ENCODE measurements at regions not wholly inside any gene's neighbourhood (a gene's known extent, or its start where the extent isn't known, plus 50 kb on each side); places are given as distances from the start of the nearest gene placed in this dataset.

- Histone ChIP-seq H3K27ac (ENCODE audit: low read depth, low read length) (no peak overlapping the region), H3K9me2 (replicated peaks; ENCODE audit: control insufficient read depth, low read length) (no peaks in the 10 kb centered on the region), H3K4me3 (ENCODE audit: low read length) (no peak overlapping the region), H4K20me1 (ENCODE audit: control insufficient read depth, insufficient read depth, low read depth, low read length) (no peaks in the 10 kb centered on the region), H3K4me1 (ENCODE audit: control insufficient read depth, low read length) (no peaks in the 10 kb centered on the region), H3K9me3 (ENCODE audit: control insufficient read depth, insufficient read depth, low read length) (no peaks in the 10 kb centered on the region), H3K27me3 (ENCODE audit: control insufficient read depth, low read length) (no peaks in the 10 kb centered on the region), H3F3A (ENCODE audit: control insufficient read depth, insufficient read depth) (no peaks in the 10 kb centered on the region), H3K36me3 (ENCODE audit: control insufficient read depth, low read length) (no peaks in the 10 kb centered on the region), H3K4me2 (ENCODE audit: low read length) (no peak overlapping the region), H3K79me2 (ENCODE audit: control insufficient read depth, low read length) (no peaks in the 10 kb centered on the region)
- TF ChIP-seq EZH2phosphoT487 (IDR thresholded peaks at IDR 0.05; ENCODE audit: borderline replicate concordance, low read length), result no peak
- TF ChIP-seq, protein P1, sequence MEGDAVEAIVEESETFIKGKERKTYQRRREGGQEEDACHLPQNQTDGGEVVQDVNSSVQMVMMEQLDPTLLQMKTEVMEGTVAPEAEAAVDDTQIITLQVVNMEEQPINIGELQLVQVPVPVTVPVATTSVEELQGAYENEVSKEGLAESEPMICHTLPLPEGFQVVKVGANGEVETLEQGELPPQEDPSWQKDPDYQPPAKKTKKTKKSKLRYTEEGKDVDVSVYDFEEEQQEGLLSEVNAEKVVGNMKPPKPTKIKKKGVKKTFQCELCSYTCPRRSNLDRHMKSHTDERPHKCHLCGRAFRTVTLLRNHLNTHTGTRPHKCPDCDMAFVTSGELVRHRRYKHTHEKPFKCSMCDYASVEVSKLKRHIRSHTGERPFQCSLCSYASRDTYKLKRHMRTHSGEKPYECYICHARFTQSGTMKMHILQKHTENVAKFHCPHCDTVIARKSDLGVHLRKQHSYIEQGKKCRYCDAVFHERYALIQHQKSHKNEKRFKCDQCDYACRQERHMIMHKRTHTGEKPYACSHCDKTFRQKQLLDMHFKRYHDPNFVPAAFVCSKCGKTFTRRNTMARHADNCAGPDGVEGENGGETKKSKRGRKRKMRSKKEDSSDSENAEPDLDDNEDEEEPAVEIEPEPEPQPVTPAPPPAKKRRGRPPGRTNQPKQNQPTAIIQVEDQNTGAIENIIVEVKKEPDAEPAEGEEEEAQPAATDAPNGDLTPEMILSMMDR (IDR thresholded peaks at IDR 0.05; ENCODE audit: low read depth, low read length, poor library complexity, severe bottlenecking), result no peak
These were observed 73.5 kb upstream of the DST start for GRCh38 chr6:56716229-56716628.

- Histone ChIP-seq H3F3A (ENCODE audit: control insufficient read depth, insufficient read depth) (no peaks in the 10 kb centered on the region), H3K79me2 (ENCODE audit: control insufficient read depth, low read length) (no peaks in the 10 kb centered on the region), H3K4me2 (ENCODE audit: low read length) (no peak overlapping the region)
These were observed 73.1 kb upstream of the DST start for GRCh38 chr6:56715741-56716140.

GRCh38 chr6:56714982-56715456 is 72.3 kb upstream of the DST start:
- Histone ChIP-seq H3K9me2 (replicated peaks; ENCODE audit: control insufficient read depth, low read length) (no peaks in the 10 kb centered on the region), H3K9me3 (ENCODE audit: control insufficient read depth, insufficient read depth, low read length) (no peaks in the 10 kb centered on the region), H3F3A (ENCODE audit: control insufficient read depth, insufficient read depth) (no peaks in the 10 kb centered on the region), H3K4me1 (ENCODE audit: control insufficient read depth, low read length) (no peaks in the 10 kb centered on the region), H3K36me3 (ENCODE audit: control insufficient read depth, low read length) (no peaks in the 10 kb centered on the region), H3K27me3 (ENCODE audit: control insufficient read depth, low read length) (no peaks in the 10 kb centered on the region), H4K20me1 (ENCODE audit: control insufficient read depth, insufficient read depth, low read depth, low read length) (no peaks in the 10 kb centered on the region), H3K79me2 (ENCODE audit: control insufficient read depth, low read length) (no peaks in the 10 kb centered on the region), H3K4me3 (ENCODE audit: low read length) (no peak overlapping the region), H3K27ac (ENCODE audit: low read depth, low read length) (no peak overlapping the region), H3K4me2 (ENCODE audit: low read length) (no peak overlapping the region)
- TF ChIP-seq, protein P1 (IDR thresholded peaks at IDR 0.05; ENCODE audit: low read depth, low read length, poor library complexity, severe bottlenecking), result no peak
- TF ChIP-seq EZH2phosphoT487 (IDR thresholded peaks at IDR 0.05; ENCODE audit: borderline replicate concordance, low read length), result no peak

More at GRCh38 chr6:56715741-56716140, 73.1 kb upstream of the DST start:
- no peak for TF ChIP-seq EZH2phosphoT487 (IDR thresholded peaks at IDR 0.05; ENCODE audit: borderline replicate concordance, low read length)
- Histone ChIP-seq H3K27ac (ENCODE audit: low read depth, low read length) (no peak overlapping the region), H3K4me1 (ENCODE audit: control insufficient read depth, low read length) (no peaks in the 10 kb centered on the region), H4K20me1 (ENCODE audit: control insufficient read depth, insufficient read depth, low read depth, low read length) (no peaks in the 10 kb centered on the region), H3K27me3 (ENCODE audit: control insufficient read depth, low read length) (no peaks in the 10 kb centered on the region), H3K9me3 (ENCODE audit: control insufficient read depth, insufficient read depth, low read length) (no peaks in the 10 kb centered on the region), H3K36me3 (ENCODE audit: control insufficient read depth, low read length) (no peaks in the 10 kb centered on the region), H3K4me3 (ENCODE audit: low read length) (no peak overlapping the region), H3K9me2 (replicated peaks; ENCODE audit: control insufficient read depth, low read length) (no peaks in the 10 kb centered on the region)

- no peaks in the 10 kb centered on the region for H3K79me2 ChIP-seq (ENCODE audit: control insufficient read depth, low read length)
- H3K4me2 ChIP-seq (ENCODE audit: low read length), result no peak overlapping the region
- no peak overlapping the region for H3K27ac ChIP-seq (ENCODE audit: low read depth, low read length)
- H3K36me3 ChIP-seq (ENCODE audit: control insufficient read depth, low read length), result no peaks in the 10 kb centered on the region
- no peaks in the 10 kb centered on the region for H3K4me1 ChIP-seq (ENCODE audit: control insufficient read depth, low read length)
- no peak for TF ChIP-seq EZH2phosphoT487 (IDR thresholded peaks at IDR 0.05; ENCODE audit: borderline replicate concordance, low read length)
- TF ChIP-seq, protein P1 (IDR thresholded peaks at IDR 0.05; ENCODE audit: low read depth, low read length, poor library complexity, severe bottlenecking), result no peak
- H3K4me3 ChIP-seq (ENCODE audit: low read length), result no peak overlapping the region
- no peaks in the 10 kb centered on the region for H3K9me2 ChIP-seq (replicated peaks; ENCODE audit: control insufficient read depth, low read length)
- H3K27me3 ChIP-seq (ENCODE audit: control insufficient read depth, low read length), result no peaks in the 10 kb centered on the region
- no peaks in the 10 kb centered on the region for H3F3A ChIP-seq (ENCODE audit: control insufficient read depth, insufficient read depth)
- no peaks in the 10 kb centered on the region for H4K20me1 ChIP-seq (ENCODE audit: control insufficient read depth, insufficient read depth, low read depth, low read length)
- no peaks in the 10 kb centered on the region for H3K9me3 ChIP-seq (ENCODE audit: control insufficient read depth, insufficient read depth, low read length)
These were observed 71.6 kb upstream of the DST start for GRCh38 chr6:56714273-56714672.

Data from DOHH2 (cell line).